Renal cortex interstitium (tissue), 11 donors: ENCODE measurements at regions not wholly inside any gene's neighbourhood (a gene's known extent, or its start where the extent isn't known, plus 50 kb on each side); places are given as distances from the start of the nearest gene placed in this dataset.

ENCODE experiments used
- DNase-seq, 11 donors: peaks; one replicate each; pipeline ENCODE4 v3.0.0-alpha.2; 2013; ENCODE audit warnings: low read depth in 9 of 11, low spot score in 4 of 11; ENCODE audit errors: extremely low read depth in 1 of 11

DNA sequence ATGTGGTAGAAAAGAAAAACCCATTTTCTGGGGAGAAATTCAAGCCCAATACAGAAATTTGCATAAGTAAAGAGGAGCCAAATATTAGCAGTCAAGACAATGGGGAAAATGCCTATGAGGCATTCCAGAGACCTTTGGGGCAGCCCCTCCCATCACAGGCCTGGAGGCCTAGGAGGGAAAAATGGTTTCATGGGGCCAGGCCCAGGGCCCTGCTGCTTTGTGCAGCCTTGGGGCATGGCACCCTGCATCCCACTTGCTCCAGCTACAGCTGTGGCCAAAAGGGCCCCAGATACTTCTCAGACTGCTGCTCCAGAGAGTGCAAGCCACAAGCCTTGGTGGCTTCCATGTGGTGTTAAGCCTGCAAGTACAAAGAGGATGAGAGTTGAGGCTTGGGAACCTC, 51.3 kb upstream of the CYP1B1 start:
- no peak for DNase-seq

DNA sequence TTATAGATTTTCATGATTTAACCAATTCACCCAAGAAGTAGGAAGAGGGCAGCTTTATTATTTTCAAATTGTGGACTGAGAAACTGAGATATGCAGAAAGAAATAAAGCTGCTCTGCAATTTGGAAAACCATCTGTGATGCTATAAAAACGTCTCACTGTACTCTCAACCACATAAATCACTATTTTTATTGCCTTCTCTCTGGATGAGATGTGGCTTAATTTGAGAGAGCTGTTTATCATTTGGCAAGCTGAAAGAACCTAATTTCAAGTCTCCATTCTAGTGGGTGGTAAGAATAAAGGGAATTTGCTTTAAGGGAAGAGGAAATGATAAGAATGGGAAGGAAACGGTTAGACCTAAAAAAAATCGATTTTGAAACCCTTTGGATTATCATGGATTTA, 49.9 kb upstream of the CYP1B1 start:
- DNase-seq: peak in 6 of 11 donors; percentile 44 to 74 (median 64)
